ENCODE measurements at regions not wholly inside any gene's neighbourhood (a gene's known extent, or its start where the extent isn't known, plus 50 kb on each side); places are given as distances from the start of the nearest gene placed in this dataset.

DNA sequence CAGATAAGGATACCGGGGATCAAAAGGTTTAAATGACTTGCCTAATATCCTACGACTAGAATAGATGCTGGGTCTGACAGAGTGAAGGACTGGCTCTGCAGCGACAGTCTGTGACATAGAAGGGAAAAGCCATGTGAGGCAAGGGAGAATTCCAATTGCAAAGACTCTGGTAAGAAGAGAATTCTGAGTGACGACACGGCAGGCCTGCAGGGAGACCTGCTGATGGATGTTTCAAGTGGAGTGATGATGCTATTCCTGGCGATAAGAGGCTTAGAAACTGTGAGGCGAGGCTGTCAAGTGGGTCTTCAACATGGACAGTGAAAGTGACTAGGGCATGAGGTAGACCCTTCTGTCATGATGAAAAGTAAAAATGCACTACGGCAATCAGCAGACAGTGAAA, 176.6 kb upstream of the PBX1 start:
- in situ Hi-C loops (cut with MboI; ENCODE audit: low sequenced_read_pairs in 4 of 4) (no loop called here), intact Hi-C loops (cut with DNase I; ENCODE audit: low total_unique reads) (no loop called here)
- TF ChIP-seq POLR2A (IDR thresholded peaks at IDR 0.05) = no peak
- TF ChIP-seq, protein P1, sequence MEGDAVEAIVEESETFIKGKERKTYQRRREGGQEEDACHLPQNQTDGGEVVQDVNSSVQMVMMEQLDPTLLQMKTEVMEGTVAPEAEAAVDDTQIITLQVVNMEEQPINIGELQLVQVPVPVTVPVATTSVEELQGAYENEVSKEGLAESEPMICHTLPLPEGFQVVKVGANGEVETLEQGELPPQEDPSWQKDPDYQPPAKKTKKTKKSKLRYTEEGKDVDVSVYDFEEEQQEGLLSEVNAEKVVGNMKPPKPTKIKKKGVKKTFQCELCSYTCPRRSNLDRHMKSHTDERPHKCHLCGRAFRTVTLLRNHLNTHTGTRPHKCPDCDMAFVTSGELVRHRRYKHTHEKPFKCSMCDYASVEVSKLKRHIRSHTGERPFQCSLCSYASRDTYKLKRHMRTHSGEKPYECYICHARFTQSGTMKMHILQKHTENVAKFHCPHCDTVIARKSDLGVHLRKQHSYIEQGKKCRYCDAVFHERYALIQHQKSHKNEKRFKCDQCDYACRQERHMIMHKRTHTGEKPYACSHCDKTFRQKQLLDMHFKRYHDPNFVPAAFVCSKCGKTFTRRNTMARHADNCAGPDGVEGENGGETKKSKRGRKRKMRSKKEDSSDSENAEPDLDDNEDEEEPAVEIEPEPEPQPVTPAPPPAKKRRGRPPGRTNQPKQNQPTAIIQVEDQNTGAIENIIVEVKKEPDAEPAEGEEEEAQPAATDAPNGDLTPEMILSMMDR (IDR thresholded peaks at IDR 0.05 in 4 of 5, conservative IDR thresholded peaks at IDR 0.05 in 1 of 5) = no peak
- H3K27ac ChIP-seq = no peak overlapping the region
- no peaks in the 10 kb centered on the region for H3K36me3 ChIP-seq
- ATAC-seq (no peak), DNase-seq (no peak)
- no peaks in the 10 kb centered on the region for H3K9me3 ChIP-seq
- H3K4me1 ChIP-seq = no peaks in the 10 kb centered on the region
- no peak overlapping the region for H3K4me3 ChIP-seq
- no peaks in the 10 kb centered on the region for H3K27me3 ChIP-seq

DNA sequence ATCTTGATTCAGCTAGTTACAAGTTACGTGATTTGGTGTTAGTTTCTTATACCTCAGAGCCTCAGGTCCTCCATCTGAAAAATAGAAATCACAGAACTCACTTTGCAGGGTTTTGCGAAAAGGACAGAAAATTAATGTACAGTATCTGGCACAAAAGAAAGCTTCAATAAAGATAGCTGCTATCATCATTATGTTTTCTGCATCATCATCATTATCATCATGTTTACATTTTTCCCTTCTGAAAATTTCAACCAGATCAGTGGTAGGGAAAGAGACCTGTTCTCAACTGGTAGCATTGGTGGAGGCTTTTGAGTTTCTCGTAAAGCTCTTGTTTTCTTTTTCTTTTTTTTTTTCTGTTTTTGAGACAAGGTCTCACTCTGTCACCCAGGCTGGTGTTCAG, 174.7 kb upstream of the PBX1 start:
- Histone ChIP-seq H3K4me1 (no peaks in the 10 kb centered on the region), H3K36me3 (no peaks in the 10 kb centered on the region), H3K4me3 (no peak overlapping the region), H3K9me3 (no peaks in the 10 kb centered on the region), H3K27me3 (no peaks in the 10 kb centered on the region), H3K27ac (no peak overlapping the region)
- ATAC-seq (no peak), DNase-seq (no peak)
- TF ChIP-seq POLR2A (IDR thresholded peaks at IDR 0.05) = no peak
- TF ChIP-seq, protein P1 (IDR thresholded peaks at IDR 0.05 in 4 of 5, conservative IDR thresholded peaks at IDR 0.05 in 1 of 5) = no peak
- in situ Hi-C loops (cut with MboI; ENCODE audit: low sequenced_read_pairs in 4 of 4) (no loop called here), intact Hi-C loops (cut with DNase I; ENCODE audit: low total_unique reads) (no loop called here)

DNA sequence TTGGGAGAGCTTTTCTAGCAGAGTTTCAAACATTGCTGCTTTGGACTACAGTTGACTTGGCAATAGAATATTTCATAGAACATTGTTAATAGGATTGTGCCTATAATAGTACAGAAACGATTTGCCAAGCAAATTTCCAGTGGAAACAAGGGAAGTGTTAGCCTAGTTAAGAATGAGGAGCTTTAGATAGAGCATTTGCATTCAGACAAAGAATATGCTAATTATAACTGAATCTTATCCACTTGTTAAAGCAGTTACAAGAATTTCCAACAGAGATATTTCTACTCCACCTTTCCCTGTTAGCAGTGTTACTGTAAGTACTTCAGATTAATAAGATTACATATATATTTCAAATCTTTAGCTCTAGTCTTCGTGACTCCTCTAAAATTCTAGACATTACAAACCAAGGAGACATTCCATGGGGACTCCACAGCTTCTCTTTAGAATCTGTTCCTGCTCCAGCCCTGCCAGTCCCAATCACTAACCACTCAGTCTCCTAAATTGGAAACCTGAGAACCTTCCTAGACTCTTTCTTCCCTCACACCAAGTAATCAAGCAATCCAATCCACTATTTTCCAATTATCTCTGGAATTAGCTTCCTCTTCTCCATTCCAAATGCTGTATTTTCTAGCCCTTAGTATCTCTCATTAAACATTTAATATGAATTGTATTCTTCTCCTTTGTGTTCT, 141.8 kb upstream of the PBX1 start:
- intact Hi-C loops (cut with DNase I; ENCODE audit: low total_unique reads) (no loop called here), in situ Hi-C loops (cut with MboI; ENCODE audit: low sequenced_read_pairs in 4 of 4) (no loop called here)
- DNase-seq = no peak
- Histone ChIP-seq H3K27me3 (no peaks in the 10 kb centered on the region), H3K27ac (no peak overlapping the region), H3K9me3 (no peaks in the 10 kb centered on the region), H3K4me3 (no peak overlapping the region), H3K36me3 (no peaks in the 10 kb centered on the region), H3K4me1 (peaks cover 0 to 1% of the 10 kb centered on the region in 2 donors)
- TF ChIP-seq POLR2A (IDR thresholded peaks at IDR 0.05) = no peak
- TF ChIP-seq, protein P1 (IDR thresholded peaks at IDR 0.05 in 4 of 5, conservative IDR thresholded peaks at IDR 0.05 in 1 of 5) = no peak
- ATAC-seq = no peak

DNA sequence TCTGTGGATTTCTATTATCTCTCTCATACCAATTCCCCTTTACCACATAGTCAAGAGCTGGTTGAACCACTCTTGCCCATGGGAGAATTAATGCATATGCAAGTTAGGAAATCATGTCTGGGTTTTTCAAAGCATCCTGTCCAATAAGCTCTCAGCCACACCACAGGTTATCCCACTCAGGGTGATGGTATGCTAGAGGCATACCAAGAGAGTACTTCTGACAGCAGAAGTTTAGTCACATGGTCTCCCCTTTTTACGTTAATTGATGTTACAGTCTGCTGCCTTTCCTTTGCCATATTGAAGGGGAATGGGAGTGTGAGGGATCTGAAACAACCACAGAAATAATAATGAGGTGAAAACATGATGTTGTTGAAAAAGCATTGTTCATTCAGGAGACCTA, 135.8 kb upstream of the PBX1 start:
- ATAC-seq = no peak
- Histone ChIP-seq H3K27ac (no peak overlapping the region), H3K36me3 (no peaks in the 10 kb centered on the region), H3K27me3 (no peaks in the 10 kb centered on the region), H3K9me3 (no peaks in the 10 kb centered on the region), H3K4me3 (no peak overlapping the region), H3K4me1 (peaks cover 4 to 11% of the 10 kb centered on the region in 2 donors)
- in situ Hi-C loops (cut with MboI; ENCODE audit: low sequenced_read_pairs in 4 of 4) (no loop called here), intact Hi-C loops (cut with DNase I; ENCODE audit: low total_unique reads) (no loop called here)
- DNase-seq = no peak
- TF ChIP-seq, protein P1 (IDR thresholded peaks at IDR 0.05 in 4 of 5, conservative IDR thresholded peaks at IDR 0.05 in 1 of 5) = no peak
- TF ChIP-seq POLR2A (IDR thresholded peaks at IDR 0.05) = no peak

Data from gastrocnemius medialis (tissue), 4 donors.